GM12878 (cell line): ENCODE measurements at regions not wholly inside any gene's neighbourhood (a gene's known extent, or its start where the extent isn't known, plus 50 kb on each side); places are given as distances from the start of the nearest gene placed in this dataset.

Source experiments
- ATAC-seq: fragments of 200-7000 bp; cut with Tn5 transposase; 3 replicates; pipeline ENCODE4 v1.9.1; 2020; ENCODE audit warnings: mild to moderate bottlenecking, moderate library complexity
- BruUV-seq: library from RNA; stranded (reverse); fragments of 400-500 nt; replicated peaks from 2 replicates; lab custom pipeline; 2021; lab: Mats Ljungman, UMichigan
- CTCF ChIA-PET: fragments of 300-600 bp; sonication (Branson Sonifier 250); formaldehyde crosslinking; extraction: SDS; loops from one replicate; lab custom pipeline; 2021; ENCODE audit warnings: inconsistent platforms; lab: Yijun Ruan, JAX
- POLR2A ChIA-PET: fragments of 350-600 bp; formaldehyde crosslinking; extraction: SDS; loops from one replicate; lab custom pipeline; 2021; ENCODE audit warnings: inconsistent platforms; lab: Charles Lee
- RAD21 ChIA-PET: fragments of 300-600 bp; sonication (Branson Sonifier 250); formaldehyde crosslinking; loops from one replicate; lab custom pipeline; 2023; ENCODE audit warnings: antibody characterized with exemption; ENCODE audit not compliant: unreplicated experiment; lab: Charles Lee
- SMC1A ChIA-PET: fragments of 300-600 bp; sonication (Branson Sonifier 250); formaldehyde crosslinking; loops from one replicate; lab custom pipeline; 2023; ENCODE audit not compliant: unreplicated experiment, uncharacterized antibody; lab: Charles Lee
- DNase-seq: peaks from one replicate; pipeline ENCODE4 v3.0.0-alpha.2; 2011; ENCODE audit warnings: low read depth, low spot score
- FAIRE-seq: peaks from 3 replicates; lab custom pipeline; 2011; peaks lifted over from hg19 to GRCh38; lab: Jason Lieb, UNC
- H2AFZ ChIP-seq: 2 replicates; pipeline ENCODE4 v1.6.0; 2011; ENCODE audit warnings: low read depth, low read length, control low read depth; ENCODE audit not compliant: control insufficient read depth
- H3K27ac ChIP-seq: 2 replicates; pipeline ENCODE4 v1.5.1; 2011; ENCODE audit warnings: control low read depth; ENCODE audit not compliant: control insufficient read depth, insufficient read depth
- H3K27me3 ChIP-seq, 2 experiments: replicated peaks in 1 of 2; 2 replicates each; pipeline versions ENCODE4 v1.6.0 to v1.6.1; 2011; ENCODE audit warnings: low read length in 1 of 2; ENCODE audit not compliant: control insufficient read depth in 2 of 2, insufficient read depth in 2 of 2
- H3K36me3 ChIP-seq, 2 experiments: 2 replicates each; pipeline ENCODE4 v1.5.1; 2011; ENCODE audit warnings: low read length in 1 of 2; ENCODE audit not compliant: control insufficient read depth in 2 of 2, insufficient read depth in 2 of 2
- H3K4me1 ChIP-seq: 2 replicates; pipeline ENCODE4 v1.6.1; 2011; ENCODE audit warnings: mild to moderate bottlenecking, low read length, moderate library complexity, mixed read lengths; ENCODE audit not compliant: control insufficient read depth, insufficient read depth
- H3K4me2 ChIP-seq: 2 replicates; pipeline ENCODE4 v1.6.0; 2011; ENCODE audit warnings: control low read depth; ENCODE audit not compliant: control insufficient read depth, insufficient read depth
- H3K4me3 ChIP-seq: fragments of 200-600 bp; sonication (generic); 2 replicates; pipeline ENCODE4 v1.5.1; 2016
- H3K79me2 ChIP-seq: 2 replicates; pipeline ENCODE4 v1.6.0; 2011; ENCODE audit warnings: low read length; ENCODE audit not compliant: control insufficient read depth, insufficient read depth
- H3K9ac ChIP-seq: 2 replicates; pipeline ENCODE4 v1.8.0; 2011; ENCODE audit warnings: low read length, control low read depth, mixed read lengths; ENCODE audit not compliant: control insufficient read depth, insufficient read depth
- H3K9me3 ChIP-seq: replicated peaks from 3 replicates; pipeline ENCODE4 v1.5.1; 2011; ENCODE audit warnings: mild to moderate bottlenecking, low read length; ENCODE audit not compliant: control insufficient read depth, insufficient read depth
- H4K20me1 ChIP-seq: 2 replicates; pipeline ENCODE4 v1.6.0; 2011; ENCODE audit not compliant: control insufficient read depth, insufficient read depth
- ASH2L ChIP-seq: fragments of 300-600, 200-600 bp; sonication (generic); IDR thresholded peaks from 2 replicates; pipeline ENCODE4 v1.6.1; 2017; ENCODE audit warnings: low read depth, mild to moderate bottlenecking, borderline replicate concordance
- BMI1 ChIP-seq: fragments of 450-650 bp; IDR thresholded peaks from 2 replicates; pipeline ENCODE4 v1.6.1; 2016; ENCODE audit warnings: mild to moderate bottlenecking, moderate library complexity, borderline replicate concordance
- CBX5 ChIP-seq: sonication (generic); IDR thresholded peaks from 2 replicates; pipeline ENCODE4 v1.6.1; 2016; ENCODE audit warnings: low read depth, moderate library complexity, mild to moderate bottlenecking, inconsistent platforms
- E2F4 ChIP-seq: IDR thresholded peaks from 2 replicates; pipeline ENCODE4 v1.6.1; 2012; ENCODE audit warnings: low read depth, low read length, improper control_type of control experiment
- EP300 ChIP-seq, 2 experiments: fragments of 150-350 bp in 1 of 2; IDR thresholded peaks; 2 replicates each; pipeline ENCODE4 v1.6.1; 2011 to 2012; ENCODE audit warnings: low read depth in 2 of 2, low read length in 2 of 2, borderline replicate concordance in 1 of 2, improper control_type of control experiment in 1 of 2, inconsistent platforms in 1 of 2; ENCODE audit not compliant: control insufficient read depth in 1 of 2
- FOXM1 ChIP-seq: IDR thresholded peaks from 2 replicates; pipeline ENCODE4 v1.6.1; 2012; ENCODE audit warnings: low read depth, mild to moderate bottlenecking, inconsistent platforms, low read length, moderate library complexity
- HDGF ChIP-seq: fragments of 450-650 bp; IDR thresholded peaks from 2 replicates; pipeline ENCODE4 v1.6.1; 2016; ENCODE audit warnings: antibody characterized with exemption
- IKZF1 ChIP-seq: fragments of 450-650 bp; conservative IDR thresholded peaks from 2 replicates; pipeline ENCODE4 v1.6.1; 2017; ENCODE audit warnings: antibody characterized with exemption, mild to moderate bottlenecking
- IRF5 ChIP-seq: fragments of 450-650 bp; IDR thresholded peaks from 2 replicates; pipeline ENCODE4 v1.6.1; 2017; ENCODE audit warnings: borderline replicate concordance
- KDM1A ChIP-seq: fragments of 200-600 bp; sonication (generic); IDR thresholded peaks from 2 replicates; pipeline ENCODE4 v1.6.1; 2016; ENCODE audit warnings: borderline replicate concordance
- MYC ChIP-seq: IDR thresholded peaks from 2 replicates; pipeline ENCODE4 v1.6.1; 2011; ENCODE audit warnings: mild to moderate bottlenecking, low read length, moderate library complexity, inconsistent platforms; ENCODE audit not compliant: insufficient read depth, insufficient replicate concordance, insufficient read length, severe bottlenecking
- NFYA ChIP-seq: IDR thresholded peaks from 2 replicates; pipeline ENCODE4 v1.6.1; 2011; ENCODE audit warnings: low read depth, mild to moderate bottlenecking, low read length, improper control_type of control experiment, borderline replicate concordance
- NR2C2 ChIP-seq: IDR thresholded peaks from 2 replicates; pipeline ENCODE4 v1.6.1; 2011; ENCODE audit warnings: borderline replicate concordance, low read depth; ENCODE audit not compliant: control insufficient read depth, insufficient read length
- POLR2AphosphoS5 ChIP-seq: IDR thresholded peaks from 2 replicates; pipeline ENCODE4 v1.6.1; 2011; ENCODE audit warnings: mild to moderate bottlenecking, low read length, inconsistent platforms
- POU2F2 ChIP-seq: IDR thresholded peaks from 3 replicates; pipeline ENCODE4 v1.6.1; 2011; ENCODE audit warnings: low read depth, mild to moderate bottlenecking, low read length, borderline replicate concordance
- RFX5 ChIP-seq: IDR thresholded peaks from 2 replicates; pipeline ENCODE4 v1.6.1; 2011; ENCODE audit warnings: low read depth, low read length, improper control_type of control experiment
- SMAD5 ChIP-seq: IDR thresholded peaks from 2 replicates; pipeline ENCODE4 v1.6.1; 2016; ENCODE audit warnings: antibody characterized with exemption, low read depth
- TAF1 ChIP-seq: IDR thresholded peaks from 2 replicates; pipeline ENCODE4 v1.6.1; 2011; ENCODE audit warnings: mild to moderate bottlenecking, low read depth, low read length, borderline replicate concordance
- TARDBP ChIP-seq: IDR thresholded peaks from 2 replicates; pipeline ENCODE4 v1.6.1; 2016; ENCODE audit warnings: borderline replicate concordance
- YBX1 ChIP-seq: fragments of 450-650 bp; IDR thresholded peaks from 2 replicates; pipeline ENCODE4 v1.6.1; 2016; ENCODE audit warnings: antibody characterized with exemption
- YY1 ChIP-seq: IDR thresholded peaks from 2 replicates; pipeline ENCODE4 v1.6.1; 2011; ENCODE audit warnings: low read depth, mild to moderate bottlenecking, low read length
- ZNF217 ChIP-seq: fragments of 450-650 bp; IDR thresholded peaks from 2 replicates; pipeline ENCODE4 v1.6.1; 2017; ENCODE audit warnings: antibody characterized with exemption, mild to moderate bottlenecking
- WGBS: methylation state at CpG from one replicate; pipeline ENCODE4 v1.1.6; 2016; ENCODE audit warnings: low lambda C conversion rate; ENCODE audit not compliant: insufficient replicate concordance, insufficient coverage; ENCODE audit errors: missing lambda C conversion rate; 5-methylcytosine and 5-hydroxymethylcytosine counted together
- in situ Hi-C: fragments of 300-500 bp; cut with MboI; formaldehyde crosslinking; loops from 9 replicates; pipeline ENCODE4 v1.14.3; 2018; ENCODE audit warnings: mixed read lengths
- intact Hi-C: fragments of 100-400 bp; cut with micrococcal nuclease; formaldehyde crosslinking; loops from one replicate; pipeline ENCODE4 v1.14.2; 2022; ENCODE audit not compliant: unreplicated experiment

- TF ChIP-seq E2F4 (no peak), IRF5 (no peak)
- TF ChIP-seq, all 136 proteins: peak for 0
Measured at GRCh38 chr5:112574536-112574935, 155.5 kb upstream of the EPB41L4A start (continued).

- no peak overlapping the region for H3K4me3 ChIP-seq
- in situ Hi-C loops (no loop called here), intact Hi-C loops (no loop called here)
- ATAC-seq = no peak
- no peak overlapping the region for H3K9ac ChIP-seq
- WGBS = 60% methylated on average over 3 of the region's 3 CpGs
- H3K79me2 ChIP-seq = no peaks in the 10 kb centered on the region
- ChIA-PET RAD21 (no interaction called here), SMC1A (interaction anchor here (1.2 to 2.8 kb wide), 3 partner anchors 10 to 43 kb away, joined by 3 to 7 read pairs (median 3); no protein-coding TSS in a partner anchor), POLR2A (interaction anchor here (0.6 kb wide), 1 partner anchor 352 kb away, joined by 3 read pairs; no protein-coding TSS in a partner anchor), CTCF (no interaction called here)
- DNase-seq = no peak
- FAIRE-seq = no peak
- no peak for TF ChIP-seq RFX5
- no peak for TF ChIP-seq HDGF
- TF ChIP-seq POLR2AphosphoS5 = no peak
- no peak for TF ChIP-seq TARDBP
- no peak for TF ChIP-seq MYC
- TF ChIP-seq POU2F2 = no peak
- no peak for TF ChIP-seq NR2C2
- TF ChIP-seq KDM1A = no peak
- TF ChIP-seq YY1 = no peak
- TF ChIP-seq YBX1 = no peak
- no peak for TF ChIP-seq SMAD5
- no peak for TF ChIP-seq ASH2L
- TF ChIP-seq ZNF217 = no peak
- no peak for TF ChIP-seq CBX5
- TF ChIP-seq TAF1 = no peak
- TF ChIP-seq FOXM1 = no peak
- TF ChIP-seq EP300 (IDR thresholded peaks at IDR 0.05; ENCODE audit: borderline replicate concordance in 1 of 2, control insufficient read depth in 1 of 2, low read depth in 2 of 2, low read length in 2 of 2) = no peak
- TF ChIP-seq BMI1 = no peak
- no peak for TF ChIP-seq IKZF1
- TF ChIP-seq NFYA = no peak
- H3K4me2 ChIP-seq = no peak overlapping the region
- H3K9me3 ChIP-seq = no peaks in the 10 kb centered on the region
- H3K27ac ChIP-seq = no peak overlapping the region
- H2AFZ ChIP-seq = no peak overlapping the region
- no peaks in the 10 kb centered on the region for H3K36me3 ChIP-seq
- no TSS peak for BruUV-seq
- no peaks in the 10 kb centered on the region for H4K20me1 ChIP-seq
- no peaks in the 10 kb centered on the region for H3K4me1 ChIP-seq
- H3K27me3 ChIP-seq = no peaks in the 10 kb centered on the region
Measured at GRCh38 chr5:112576298-112576925, 157.3 kb upstream of the EPB41L4A start.
